CD4-positive, alpha-beta T cell treated with Interleukin-17A for 4 hours (primary cell): ENCODE measurements at regions not wholly inside any gene's neighbourhood (a gene's known extent, or its start where the extent isn't known, plus 50 kb on each side); places are given as distances from the start of the nearest gene placed in this dataset.

Source experiments
- DNase-seq: peaks from one replicate; pipeline ENCODE4 v3.0.0-alpha.2; 2020; ENCODE audit warnings: mixed read lengths

- DNase-seq = no peak
Observed at GRCh38 chr12:13592063-13592942, 389.1 kb downstream of the GRIN2B start.

DNA sequence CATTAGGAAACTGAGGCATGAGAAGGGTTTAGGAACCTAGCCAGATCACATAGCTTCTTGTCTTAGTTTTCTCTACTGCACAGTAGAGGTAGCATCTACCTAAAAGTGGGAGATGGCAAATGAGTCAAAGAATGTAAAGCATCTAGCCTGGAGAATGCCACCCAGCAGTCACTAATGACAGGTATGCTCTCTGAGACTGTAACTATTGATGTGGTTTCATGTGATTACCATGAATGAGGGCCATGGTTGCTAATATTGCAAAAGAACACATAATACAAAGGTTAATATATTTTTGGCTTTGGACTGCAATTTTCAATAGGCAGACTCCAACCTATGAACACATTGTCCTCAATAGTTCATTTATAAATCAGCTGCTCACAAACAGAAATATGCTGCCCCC is 389.9 kb downstream of the GRIN2B start:
- no peak for DNase-seq

DNA sequence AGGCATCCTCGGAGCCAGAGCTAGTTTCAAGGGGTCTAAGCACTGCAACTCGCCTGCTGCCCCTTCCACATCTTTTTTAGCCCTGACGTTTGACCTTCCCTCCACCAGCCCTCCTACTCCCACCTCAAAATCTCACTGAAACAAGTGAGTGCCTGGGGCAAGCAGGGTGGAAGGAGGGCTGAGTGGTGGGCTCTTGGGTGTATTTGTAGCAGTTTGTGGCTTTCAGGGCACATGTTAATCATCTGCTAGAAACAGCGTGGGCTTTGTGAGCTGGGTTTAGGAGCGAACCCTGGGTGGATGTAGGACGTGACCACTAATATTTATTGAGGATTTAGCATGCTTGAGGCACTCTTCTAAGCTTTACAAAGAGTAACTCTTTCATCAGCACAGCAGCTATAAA is 390.3 kb downstream of the GRIN2B start:
- no peak for DNase-seq

GRCh38 chr12:13588574-13588973 is 392.0 kb downstream of the EMP1 start:
- no peak for DNase-seq

DNA sequence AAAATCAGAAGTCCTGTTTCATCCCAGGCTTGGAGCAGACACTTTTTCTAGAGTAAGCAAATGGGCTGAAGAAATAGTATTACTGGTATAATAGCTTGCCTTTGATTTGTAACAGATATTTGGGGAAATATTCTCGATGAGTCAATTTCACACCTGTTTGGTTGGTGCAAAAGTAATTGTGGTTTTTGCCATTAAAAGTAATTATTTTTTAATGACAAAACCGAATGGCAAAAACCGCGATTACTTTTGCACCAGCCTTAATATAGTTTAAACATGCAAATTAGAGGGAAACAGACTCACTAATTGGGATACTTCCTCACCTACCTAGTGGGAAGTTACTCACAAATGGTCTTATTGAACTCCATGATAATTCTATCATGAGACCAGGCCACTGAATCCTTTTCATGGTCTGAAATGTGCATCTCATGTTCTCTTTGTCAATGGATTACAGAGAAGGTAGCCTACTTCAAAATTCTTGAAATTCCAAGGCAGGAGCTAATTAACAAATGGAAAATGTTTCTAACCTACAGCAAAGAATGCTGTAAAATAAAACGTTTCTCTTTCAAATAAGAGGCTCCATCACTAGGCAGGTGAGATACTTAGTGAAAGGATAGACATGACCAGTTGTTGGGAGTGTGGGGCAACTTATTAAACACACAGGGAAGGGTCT is 391.3 kb downstream of the EMP1 start:
- no peak for DNase-seq

- DNase-seq = no peak
Observed at GRCh38 chr12:13586361-13586760, 389.8 kb downstream of the EMP1 start.

DNA sequence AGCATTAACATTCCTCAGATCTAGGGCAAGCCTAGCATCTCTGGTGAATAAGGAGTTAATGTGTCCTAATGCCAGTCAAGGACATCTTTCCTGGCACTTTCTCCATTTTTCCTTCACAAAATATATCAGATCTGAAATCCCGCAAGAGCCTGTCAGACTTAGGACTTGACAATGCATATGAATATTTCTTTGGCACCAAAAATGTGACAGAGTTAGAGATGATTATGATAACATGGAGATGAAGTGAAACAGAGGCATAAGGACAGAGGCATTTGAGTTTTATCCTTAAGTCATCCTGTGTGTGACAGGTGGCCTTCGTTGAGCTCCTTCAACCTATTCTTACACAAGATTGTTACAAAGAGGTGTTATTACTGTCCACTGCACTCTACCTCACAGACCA is 388.0 kb downstream of the EMP1 start:
- DNase-seq = no peak

DNA sequence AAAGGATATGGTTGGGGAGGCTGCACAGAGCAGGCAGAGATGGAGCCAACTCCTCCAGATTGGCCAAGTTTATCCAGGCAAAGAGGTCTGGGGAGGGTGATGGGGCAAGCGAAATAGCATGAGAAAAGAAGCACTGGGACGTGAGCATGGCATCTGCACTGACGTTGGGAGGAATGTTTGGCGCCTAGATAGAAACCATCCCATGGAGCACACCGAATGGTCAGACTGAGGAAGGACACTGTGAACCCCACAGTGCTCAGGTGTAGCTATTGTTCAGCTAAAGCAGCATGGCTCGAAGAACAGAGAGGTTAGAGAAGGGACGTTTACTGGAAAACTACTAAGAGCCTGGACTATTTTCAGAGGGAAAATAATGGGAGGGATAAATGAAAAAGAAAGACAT is 387.1 kb downstream of the EMP1 start:
- DNase-seq = no peak

DNA sequence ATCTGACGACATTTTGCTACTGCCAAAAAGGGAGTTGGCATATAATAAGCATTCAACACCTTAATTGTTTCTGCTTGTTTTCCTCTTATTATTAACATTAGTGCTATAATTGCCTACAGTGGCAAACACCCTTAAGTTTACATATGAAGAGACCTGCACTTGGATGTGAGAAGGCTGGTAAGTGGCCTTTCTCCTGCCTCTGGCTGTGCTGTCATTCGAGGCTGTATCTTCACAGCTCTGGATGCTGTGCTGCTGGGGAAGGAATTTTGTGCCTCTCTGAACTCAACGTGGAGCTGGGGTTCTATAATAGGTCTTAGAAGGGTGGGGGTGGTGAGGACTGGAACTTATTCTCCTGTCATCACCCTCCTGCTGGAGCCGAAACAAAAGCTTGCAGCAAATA is 385.9 kb downstream of the EMP1 start:
- DNase-seq = no peak

- DNase-seq = no peak
Observed at GRCh38 chr12:13581031-13581430, 384.5 kb downstream of the EMP1 start.

- no peak for DNase-seq
Observed at GRCh38 chr12:13580206-13580605, 383.7 kb downstream of the EMP1 start.

- DNase-seq = no peak
Observed at GRCh38 chr12:13576935-13577500, 380.5 kb downstream of the EMP1 start.

DNA sequence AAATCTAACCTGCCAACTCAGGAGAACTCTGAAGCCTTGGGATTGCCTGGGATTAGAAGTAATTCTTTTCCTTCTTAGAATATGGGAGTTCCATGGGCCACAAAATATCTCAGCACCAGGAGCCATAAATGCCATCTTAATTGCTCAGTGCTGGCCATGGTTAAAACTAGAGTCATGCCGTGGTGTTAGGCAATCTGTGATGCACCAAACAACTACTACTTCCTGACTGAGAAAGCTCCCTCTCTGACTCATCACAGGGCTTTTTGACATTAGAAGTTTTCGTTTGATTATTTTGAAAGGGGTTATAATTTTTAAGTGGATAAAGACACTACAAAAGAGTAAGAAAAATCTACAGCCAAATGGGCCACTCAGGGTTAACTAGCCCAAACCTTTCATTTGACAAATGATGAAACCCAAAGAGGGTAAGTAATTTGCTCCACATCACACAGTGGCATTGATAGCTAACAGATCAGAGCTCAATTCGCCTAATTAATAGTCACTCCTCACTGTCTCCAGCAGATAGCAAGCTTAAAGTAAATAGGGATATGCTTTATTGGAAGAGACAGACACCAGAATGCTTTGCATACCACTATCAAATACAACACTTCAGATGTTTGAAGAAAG is 377.3 kb downstream of the EMP1 start:
- no peak for DNase-seq

DNA sequence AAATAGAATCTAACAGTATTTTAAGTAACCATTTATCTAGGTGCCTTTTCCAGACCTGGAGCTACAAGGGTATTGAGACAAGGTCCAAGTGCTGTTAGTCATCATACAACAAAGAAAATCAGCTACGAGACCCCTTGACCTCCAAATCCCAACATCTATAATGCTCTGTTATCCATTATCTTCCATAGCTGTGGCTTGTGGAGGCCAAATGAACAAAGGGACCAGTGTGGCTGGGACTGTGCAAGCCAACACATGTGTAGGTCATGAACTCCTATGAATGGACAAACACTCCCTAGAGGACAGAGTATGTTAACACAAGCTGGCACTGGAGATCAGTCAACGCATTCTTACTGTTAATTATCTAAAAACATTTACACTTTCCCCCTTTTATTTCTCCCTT is 374.5 kb downstream of the EMP1 start:
- no peak for DNase-seq

DNA sequence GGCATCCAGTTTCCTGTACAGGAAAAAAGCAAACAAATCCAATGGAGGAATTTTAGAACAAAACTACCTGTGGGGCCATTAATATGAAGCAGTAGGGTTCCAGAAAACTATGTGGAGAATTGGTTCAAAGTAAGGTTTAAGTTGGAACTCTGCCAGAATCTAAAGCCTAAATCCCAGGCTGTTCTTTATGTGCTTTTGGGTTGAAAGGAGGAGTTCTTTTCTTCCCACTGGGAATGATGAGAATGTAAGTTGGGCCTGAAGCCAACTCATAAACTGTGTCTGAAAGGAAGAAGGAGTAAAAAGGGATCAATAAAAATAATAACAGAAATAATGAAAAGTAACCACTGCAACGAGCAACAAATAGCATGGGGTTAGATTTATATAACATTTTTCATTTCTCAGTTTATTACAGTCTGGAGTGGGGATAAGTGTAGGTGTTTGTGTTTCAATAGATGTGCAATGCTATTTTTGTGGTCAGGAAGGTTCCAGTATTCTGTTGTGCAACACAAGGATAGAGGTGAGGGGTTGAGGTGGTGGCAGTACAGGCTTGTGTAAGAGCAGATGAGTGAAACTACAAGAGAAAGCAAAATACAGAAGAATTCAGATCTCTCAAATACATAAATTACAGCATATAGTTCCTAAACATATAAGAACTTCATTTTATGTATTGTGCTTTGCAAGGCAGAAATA is 373.6 kb downstream of the EMP1 start:
- no peak for DNase-seq

- DNase-seq = no peak
Observed at GRCh38 chr12:13566292-13566691, 369.8 kb downstream of the EMP1 start.

DNA sequence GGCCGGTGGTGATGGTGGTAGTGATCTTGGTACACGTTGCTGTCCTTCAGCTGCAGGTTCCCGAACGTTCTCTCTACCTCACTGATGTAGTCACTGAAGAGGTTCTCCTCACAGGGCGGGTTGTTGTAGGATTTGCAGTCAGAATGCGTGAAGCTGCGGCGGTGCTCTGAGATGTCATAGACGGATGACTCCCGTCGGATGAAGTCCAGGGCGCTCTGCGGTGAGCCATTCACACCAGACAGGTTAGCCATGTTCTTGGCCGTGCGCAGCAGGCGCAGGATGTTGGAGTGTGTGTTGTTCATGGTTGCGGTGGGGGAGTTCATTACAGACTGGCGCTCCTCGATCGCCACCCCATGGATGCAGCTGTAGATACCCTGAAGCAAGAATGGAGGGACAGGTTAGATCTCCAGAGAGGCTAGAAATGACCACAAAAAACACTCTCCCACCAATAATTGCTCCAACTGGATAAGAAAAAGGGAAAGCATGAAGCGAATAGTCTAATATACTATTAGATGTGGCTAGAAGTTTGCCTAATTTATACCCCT is 367.8 kb downstream of the EMP1 start:
- DNase-seq = no peak

DNA sequence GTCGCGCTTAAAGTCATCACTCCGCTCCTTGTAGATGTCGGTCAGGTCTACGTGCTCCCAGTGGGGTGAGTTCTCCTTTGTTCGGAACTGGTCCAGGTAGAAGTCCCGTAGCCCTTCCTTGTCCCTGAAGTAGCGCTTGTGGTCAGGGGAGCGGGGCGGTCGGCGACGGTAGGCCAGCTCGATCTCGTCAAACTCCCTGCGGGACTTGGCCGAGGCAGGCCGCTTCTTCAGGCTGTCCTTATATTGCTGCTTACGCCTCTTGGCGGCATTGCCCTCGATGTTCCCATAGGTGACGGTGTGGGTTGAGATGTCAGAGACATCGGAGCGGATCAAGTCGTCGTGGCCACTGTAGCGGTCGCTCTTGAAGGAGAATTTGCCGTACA is 367.2 kb downstream of the EMP1 start:
- DNase-seq = no peak

DNA sequence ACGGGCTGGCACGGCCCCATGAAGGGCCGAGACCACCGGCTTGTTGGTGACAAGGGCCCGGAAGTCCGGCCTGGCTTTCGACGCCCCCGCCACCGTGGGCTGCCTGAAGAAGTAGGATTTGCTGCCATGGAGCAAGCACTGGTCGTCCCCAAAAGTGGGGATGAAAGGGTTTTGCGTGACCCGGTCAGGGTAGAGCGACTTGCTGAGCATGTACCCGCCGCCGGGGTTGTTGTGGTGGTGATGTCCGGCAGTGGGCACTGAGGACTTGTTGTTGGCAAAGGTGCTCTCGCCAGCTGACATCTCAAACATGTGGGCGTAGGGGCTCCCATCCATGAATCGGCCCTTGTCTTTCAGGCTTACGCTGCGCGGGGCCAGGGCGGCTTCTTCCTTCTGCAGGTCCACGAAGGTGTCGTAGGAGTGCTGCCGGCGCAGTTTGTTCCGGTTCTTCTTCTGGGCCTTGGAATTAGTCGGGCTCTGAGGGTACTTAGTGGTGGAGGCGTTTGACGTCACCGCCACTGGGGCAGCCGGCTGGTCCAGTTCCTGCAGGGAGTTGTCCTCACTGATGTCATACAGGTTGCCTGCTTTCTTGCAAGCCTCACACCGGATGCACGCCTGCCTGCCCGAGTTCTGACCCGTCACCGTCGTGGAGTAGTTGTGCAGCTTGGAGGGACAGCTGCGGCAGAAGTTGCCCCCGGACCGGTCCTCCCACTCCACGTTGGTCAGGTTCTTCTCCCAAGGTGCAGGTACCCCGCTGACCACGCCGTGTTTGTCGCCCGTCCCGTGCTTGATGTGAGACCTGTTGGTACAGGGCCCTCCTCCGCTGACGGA is 366.6 kb downstream of the EMP1 start:
- no peak for DNase-seq

- no peak for DNase-seq
Observed at GRCh38 chr12:13561923-13562322, 365.4 kb downstream of the EMP1 start.

GRCh38 chr12:13559318-13559978 is 362.9 kb downstream of the EMP1 start:
- no peak for DNase-seq
